IPS-18a (cell line): ENCODE measurements at regions not wholly inside any gene's neighbourhood (a gene's known extent, or its start where the extent isn't known, plus 50 kb on each side); places are given as distances from the start of the nearest gene placed in this dataset.

ENCODE experiments used
- H3K27ac ChIP-seq: one replicate; pipeline ENCODE4 v1.5.1; 2013; ENCODE audit warnings: low read length
- H3K27me3 ChIP-seq: one replicate; pipeline ENCODE4 v1.6.1; 2013; ENCODE audit warnings: mild to moderate bottlenecking, low read length; ENCODE audit not compliant: control insufficient read depth, insufficient read depth
- H3K36me3 ChIP-seq: one replicate; pipeline ENCODE4 v1.6.1; 2013; ENCODE audit warnings: low read depth, low read length; ENCODE audit not compliant: control insufficient read depth
- H3K4me1 ChIP-seq: one replicate; pipeline ENCODE4 v1.6.1; 2013; ENCODE audit warnings: low read depth, low read length; ENCODE audit not compliant: control insufficient read depth
- H3K4me3 ChIP-seq: one replicate; pipeline ENCODE4 v1.5.1; 2013; ENCODE audit warnings: low read length
- H3K9ac ChIP-seq: one replicate; pipeline ENCODE4 v1.6.1; 2013; ENCODE audit warnings: mild to moderate bottlenecking, low read length, moderate library complexity
- H3K9me3 ChIP-seq: one replicate; pipeline ENCODE4 v1.6.1; 2013; ENCODE audit warnings: low read depth, low read length; ENCODE audit not compliant: control insufficient read depth

DNA sequence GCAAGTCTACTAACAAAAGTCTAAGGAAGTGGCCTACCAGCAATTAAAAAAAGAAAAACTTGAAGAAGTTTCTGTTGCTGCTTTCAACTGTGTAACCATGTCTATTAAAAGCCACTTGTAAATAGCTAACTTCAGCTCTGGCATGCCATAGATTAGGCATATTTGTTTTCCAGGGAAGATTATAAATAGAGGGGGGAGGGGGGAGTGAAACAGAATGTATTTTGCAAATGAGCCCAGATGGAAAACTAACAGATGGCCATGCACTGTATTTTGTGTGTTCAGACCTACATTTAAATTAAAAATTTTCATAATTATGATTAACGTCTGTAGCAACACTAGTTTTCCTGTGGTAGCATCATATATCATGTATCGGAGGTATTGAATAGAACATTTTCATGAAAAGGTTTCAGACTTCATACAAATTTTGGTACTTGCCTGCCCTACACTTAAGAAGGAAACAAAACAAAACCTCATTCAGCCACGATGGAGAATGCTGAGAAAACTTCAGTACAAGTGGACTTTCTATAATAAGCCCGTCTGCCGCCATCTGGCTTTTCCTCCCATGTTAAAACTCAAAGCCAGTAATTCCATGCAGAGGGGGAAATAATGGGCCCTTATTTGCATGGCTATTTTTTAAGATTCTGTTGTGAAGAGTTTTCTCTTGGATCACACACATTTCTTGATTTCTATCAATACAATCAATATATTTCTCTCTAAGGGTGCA, 220.4 kb upstream of the SMARCA2 start:
- Histone ChIP-seq H3K9ac (no peak overlapping the region), H3K4me1 (no peaks in the 10 kb centered on the region), H3K27me3 (no peaks in the 10 kb centered on the region), H3K4me3 (no peak overlapping the region), H3K9me3 (no peaks in the 10 kb centered on the region), H3K36me3 (no peaks in the 10 kb centered on the region), H3K27ac (no peak overlapping the region)

GRCh38 chr9:1804128-1804865, 210.8 kb upstream of the SMARCA2 start:
- no peak overlapping the region for H3K9ac ChIP-seq
- H3K4me1 ChIP-seq: no peaks in the 10 kb centered on the region
- H3K36me3 ChIP-seq: no peaks in the 10 kb centered on the region
- no peaks in the 10 kb centered on the region for H3K9me3 ChIP-seq
- H3K4me3 ChIP-seq: no peak overlapping the region
- H3K27me3 ChIP-seq: no peaks in the 10 kb centered on the region
- no peak overlapping the region for H3K27ac ChIP-seq

DNA sequence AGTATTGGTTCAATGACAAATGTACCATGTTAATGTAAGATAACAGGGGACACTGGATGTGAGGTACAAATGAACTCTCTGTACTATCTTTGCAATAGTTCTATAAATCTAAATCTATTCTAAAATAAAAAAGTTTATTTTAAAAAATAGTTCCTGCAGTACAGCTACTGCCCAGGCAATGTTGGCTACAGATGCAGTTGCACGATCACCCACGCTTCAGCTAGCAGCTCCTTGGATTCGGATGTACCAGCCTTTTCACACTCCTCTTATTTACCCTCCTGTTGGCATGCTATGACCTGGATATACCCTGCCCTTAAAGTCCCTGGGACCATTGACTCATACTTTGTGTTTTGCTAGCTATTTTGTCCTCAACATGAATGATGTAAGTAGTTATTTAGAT, 185.4 kb upstream of the SMARCA2 start:
- H3K36me3 ChIP-seq: no peaks in the 10 kb centered on the region
- no peaks in the 10 kb centered on the region for H3K9me3 ChIP-seq
- H3K27ac ChIP-seq: no peak overlapping the region
- H3K4me1 ChIP-seq: no peaks in the 10 kb centered on the region
- H3K4me3 ChIP-seq: no peak overlapping the region
- no peaks in the 10 kb centered on the region for H3K27me3 ChIP-seq
- no peak overlapping the region for H3K9ac ChIP-seq

GRCh38 chr9:1832960-1833359, 182.2 kb upstream of the SMARCA2 start:
- Histone ChIP-seq H3K4me3 (no peak overlapping the region), H3K9ac (no peak overlapping the region), H3K36me3 (no peaks in the 10 kb centered on the region), H3K27me3 (no peaks in the 10 kb centered on the region), H3K9me3 (no peaks in the 10 kb centered on the region), H3K4me1 (no peaks in the 10 kb centered on the region), H3K27ac (no peak overlapping the region)

GRCh38 chr9:1837453-1838084, 177.6 kb upstream of the SMARCA2 start:
- no peaks in the 10 kb centered on the region for H3K36me3 ChIP-seq

DNA sequence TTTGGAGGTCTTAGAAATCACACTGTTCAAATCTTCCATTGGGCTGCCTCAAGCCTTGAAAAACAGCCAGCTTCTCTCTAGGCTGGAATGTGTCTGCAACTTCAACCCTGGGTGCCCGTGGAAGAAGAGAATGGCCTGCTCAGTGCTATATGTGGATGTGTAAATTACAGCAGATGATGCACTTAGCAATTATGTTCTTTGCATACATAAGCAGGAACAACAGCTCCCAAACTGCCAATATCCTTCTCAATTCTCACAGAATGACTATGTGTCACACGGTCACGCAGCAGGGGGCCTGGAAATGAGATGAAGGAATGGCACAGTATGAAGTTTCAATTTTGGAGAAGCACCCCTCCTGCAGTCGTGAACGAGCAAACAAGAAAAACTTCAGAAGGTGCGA, 175.2 kb upstream of the SMARCA2 start:
- no peak overlapping the region for H3K27ac ChIP-seq
- no peaks in the 10 kb centered on the region for H3K4me1 ChIP-seq
- no peak overlapping the region for H3K9ac ChIP-seq
- no peaks in the 10 kb centered on the region for H3K9me3 ChIP-seq
- H3K27me3 ChIP-seq: no peaks in the 10 kb centered on the region
- no peaks in the 10 kb centered on the region for H3K36me3 ChIP-seq
- no peak overlapping the region for H3K4me3 ChIP-seq

More at GRCh38 chr9:1837453-1838084, 177.6 kb upstream of the SMARCA2 start:
- Histone ChIP-seq H3K27me3 (no peaks in the 10 kb centered on the region), H3K4me3 (no peak overlapping the region), H3K27ac (no peak overlapping the region), H3K9me3 (no peaks in the 10 kb centered on the region), H3K4me1 (no peaks in the 10 kb centered on the region), H3K9ac (no peak overlapping the region)

DNA sequence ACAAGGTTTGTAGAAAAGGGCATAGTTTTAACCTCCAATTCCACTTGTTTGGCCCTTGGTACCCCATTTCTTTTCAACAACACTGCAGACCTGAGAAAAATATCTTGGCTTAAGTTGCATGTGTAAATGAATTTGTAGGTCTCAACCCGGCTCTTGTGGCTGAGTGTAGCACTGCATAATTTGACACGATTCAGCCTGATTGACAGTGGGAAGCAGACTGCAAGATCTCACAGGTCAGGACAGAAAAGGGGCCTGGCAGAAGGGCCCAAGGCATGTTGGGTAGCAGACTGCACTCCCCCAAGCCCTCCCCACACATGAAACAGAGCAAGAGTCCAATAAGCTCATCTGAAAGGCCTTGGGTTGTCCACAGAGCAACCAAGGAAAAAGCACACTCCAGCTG, 169.7 kb upstream of the SMARCA2 start:
- Histone ChIP-seq H3K9ac (no peak overlapping the region), H3K27me3 (no peaks in the 10 kb centered on the region), H3K4me1 (no peaks in the 10 kb centered on the region), H3K4me3 (no peak overlapping the region), H3K36me3 (no peaks in the 10 kb centered on the region), H3K27ac (no peak overlapping the region), H3K9me3 (no peaks in the 10 kb centered on the region)

DNA sequence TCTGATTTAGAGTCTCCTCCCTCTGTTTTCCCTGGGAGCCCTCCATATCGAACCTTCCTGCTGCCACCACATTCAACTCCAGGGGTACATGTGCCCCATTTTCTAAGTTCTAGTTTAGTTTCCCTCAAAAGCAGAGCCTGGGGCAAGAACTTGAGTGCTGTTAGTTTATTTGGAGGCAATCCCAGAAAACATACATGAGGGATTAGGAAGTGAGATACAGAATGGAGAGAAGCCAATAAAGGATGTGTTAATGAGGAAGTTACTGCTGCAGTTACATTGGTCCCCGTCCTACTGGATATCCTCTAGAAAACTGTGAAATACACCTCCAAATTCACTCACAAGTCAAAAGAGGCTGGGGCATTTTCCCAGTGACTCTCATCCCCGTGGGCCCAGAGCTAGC, 159.4 kb upstream of the SMARCA2 start:
- Histone ChIP-seq H3K9ac (no peak overlapping the region), H3K4me3 (no peak overlapping the region), H3K27ac (no peak overlapping the region), H3K9me3 (no peaks in the 10 kb centered on the region), H3K4me1 (no peaks in the 10 kb centered on the region), H3K36me3 (no peaks in the 10 kb centered on the region), H3K27me3 (no peaks in the 10 kb centered on the region)

GRCh38 chr9:1857808-1858207, 157.3 kb upstream of the SMARCA2 start:
- H3K36me3 ChIP-seq: no peaks in the 10 kb centered on the region
- H3K9ac ChIP-seq: no peak overlapping the region
- H3K27ac ChIP-seq: no peak overlapping the region
- no peaks in the 10 kb centered on the region for H3K4me1 ChIP-seq
- H3K27me3 ChIP-seq: no peaks in the 10 kb centered on the region
- no peak overlapping the region for H3K4me3 ChIP-seq
- no peaks in the 10 kb centered on the region for H3K9me3 ChIP-seq

- no peak overlapping the region for H3K27ac ChIP-seq
- H3K9me3 ChIP-seq: no peaks in the 10 kb centered on the region
- H3K4me3 ChIP-seq: no peak overlapping the region
- H3K27me3 ChIP-seq: no peaks in the 10 kb centered on the region
- H3K4me1 ChIP-seq: peaks cover 11% of the 10 kb centered on the region
- no peaks in the 10 kb centered on the region for H3K36me3 ChIP-seq
- H3K9ac ChIP-seq: no peak overlapping the region
Observed at GRCh38 chr9:1869843-1870242, 145.3 kb upstream of the SMARCA2 start.

DNA sequence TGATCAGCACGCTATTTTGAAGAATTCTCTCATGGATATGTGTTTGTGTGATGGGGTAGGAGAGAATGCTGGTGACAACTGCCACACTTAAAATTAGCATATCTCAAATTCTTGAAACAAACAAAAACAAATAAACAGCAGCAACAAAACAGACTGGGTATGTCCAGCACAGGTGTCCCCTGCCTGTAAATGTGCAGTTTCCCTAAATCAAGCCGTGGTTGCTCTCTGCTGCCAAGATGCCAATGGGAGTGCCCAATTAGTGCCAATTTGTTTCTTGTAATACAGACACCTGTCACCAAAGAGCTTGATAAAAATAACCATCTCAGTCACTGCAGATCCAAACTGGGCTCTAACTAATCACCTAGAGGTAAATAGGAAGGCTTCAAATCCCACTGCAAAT, 144.2 kb upstream of the SMARCA2 start:
- H3K4me1 ChIP-seq: peaks cover 11% of the 10 kb centered on the region
- H3K9me3 ChIP-seq: no peaks in the 10 kb centered on the region
- no peak overlapping the region for H3K4me3 ChIP-seq
- H3K36me3 ChIP-seq: no peaks in the 10 kb centered on the region
- no peak overlapping the region for H3K27ac ChIP-seq
- H3K27me3 ChIP-seq: no peaks in the 10 kb centered on the region
- no peak overlapping the region for H3K9ac ChIP-seq
